WERI-Rb-1 (cell line): ENCODE measurements at regions not wholly inside any gene's neighbourhood (a gene's known extent, or its start where the extent isn't known, plus 50 kb on each side); places are given as distances from the start of the nearest gene placed in this dataset.
"Not testable (repeated sequence)": the region's sequence is repeated elsewhere in the genome, so short reads cannot be mapped to it uniquely, and the experiment has no call there.

ENCODE experiments used
- DNase-seq: peaks from one replicate; pipeline ENCODE4 v3.0.0-alpha.2; 2020
- H3K27ac ChIP-seq: fragments of 250-450 bp; sonication (Bioruptor Pico); 2 replicates; pipeline ENCODE4 v1.5.1; 2020; ENCODE audit warnings: mild to moderate bottlenecking, moderate library complexity
- H3K27me3 ChIP-seq: fragments of 250-450 bp; sonication (Bioruptor Pico); 2 replicates; pipeline ENCODE4 v1.5.1; 2021; ENCODE audit warnings: mild to moderate bottlenecking, low read depth, moderate library complexity; ENCODE audit not compliant: insufficient read depth, severe bottlenecking
- H3K36me3 ChIP-seq: fragments of 250-450 bp; sonication (Bioruptor Pico); 2 replicates; pipeline ENCODE4 v1.5.1; 2020; ENCODE audit warnings: mild to moderate bottlenecking, moderate library complexity
- H3K4me3 ChIP-seq: 2 replicates; pipeline ENCODE4 v1.5.1; 2011; ENCODE audit warnings: low read depth, mild to moderate bottlenecking, control low read depth, low read length
- H3K9me3 ChIP-seq: fragments of 250-450 bp; sonication (Bioruptor Pico); 2 replicates; pipeline ENCODE4 v1.5.1; 2021; ENCODE audit warnings: mild to moderate bottlenecking, moderate library complexity; ENCODE audit not compliant: severe bottlenecking
- CTCF ChIP-seq: IDR thresholded peaks from 2 replicates; pipeline ENCODE4 v1.5.1; 2011; ENCODE audit warnings: low read depth, mild to moderate bottlenecking, control low read depth, inconsistent platforms, low read length

GRCh38 chr4:17009871-17010367 lies 111.5 kb upstream of the LDB2 start:
- no peak overlapping the region for H3K4me3 ChIP-seq
- no peak for TF ChIP-seq CTCF
- H3K27me3 ChIP-seq, result peaks cover 27% of the 10 kb centered on the region
- H3K9me3 ChIP-seq, result no peaks in the 10 kb centered on the region
- no peaks in the 10 kb centered on the region for H3K36me3 ChIP-seq
- DNase-seq, result no peak
- no peak overlapping the region for H3K27ac ChIP-seq

- Histone ChIP-seq H3K27me3 (peaks cover 30% of the 10 kb centered on the region), H3K36me3 (no peaks in the 10 kb centered on the region), H3K9me3 (no peaks in the 10 kb centered on the region), H3K27ac (no peak overlapping the region), H3K4me3 (no peak overlapping the region)
- TF ChIP-seq CTCF, result no peak
- no peak for DNase-seq
Measured at GRCh38 chr4:17008834-17009345, 110.4 kb upstream of the LDB2 start.

- H3K36me3 ChIP-seq, H3K4me3 ChIP-seq, H3K9me3 ChIP-seq, DNase-seq, H3K27ac ChIP-seq: not testable (repeated sequence)
- peaks cover 20% of the 10 kb centered on the region for H3K27me3 ChIP-seq
Measured at GRCh38 chr4:17003606-17004392, 105.4 kb upstream of the LDB2 start.

- Histone ChIP-seq H3K27me3 (peaks cover 20% of the 10 kb centered on the region), H3K27ac (no peak overlapping the region), H3K4me3 (no peak overlapping the region), H3K9me3 (no peaks in the 10 kb centered on the region), H3K36me3 (no peaks in the 10 kb centered on the region)
- DNase-seq, result no peak
- TF ChIP-seq CTCF, result no peak
Measured at GRCh38 chr4:16995451-16995850, 97.0 kb upstream of the LDB2 start.

- Histone ChIP-seq H3K27ac (no peak overlapping the region), H3K4me3 (no peak overlapping the region), H3K27me3 (peaks cover 20% of the 10 kb centered on the region), H3K9me3 (no peaks in the 10 kb centered on the region), H3K36me3 (no peaks in the 10 kb centered on the region)
- no peak for DNase-seq
- no peak for TF ChIP-seq CTCF
Measured at GRCh38 chr4:16993956-16994840, 95.8 kb upstream of the LDB2 start.
